GM21360 (cell line): ENCODE measurements at regions not wholly inside any gene's neighbourhood (a gene's known extent, or its start where the extent isn't known, plus 50 kb on each side); places are given as distances from the start of the nearest gene placed in this dataset.
"Not testable (repeated sequence)": the region's sequence is repeated elsewhere in the genome, so short reads cannot be mapped to it uniquely, and the experiment has no call there.

Experiments used
- ATAC-seq: cut with Tn5 transposase; IDR thresholded peaks from one replicate; pipeline ENCODE4 v1.9.1; 2021; ENCODE audit warnings: mild to moderate bottlenecking, moderate library complexity; ENCODE audit not compliant: unreplicated experiment

- no peak for ATAC-seq
These were observed 788.9 kb upstream of the CA10 start for GRCh38 chr17:52947418-52947817.

GRCh38 chr17:52938623-52939230 lies 780.2 kb upstream of the CA10 start:
- no peak for ATAC-seq

GRCh38 chr17:52930581-52930980 lies 772.1 kb upstream of the CA10 start:
- ATAC-seq: no peak

- ATAC-seq: no peak
These were observed 771.6 kb upstream of the CA10 start for GRCh38 chr17:52930145-52930544.

- no peak for ATAC-seq
These were observed 765.1 kb upstream of the CA10 start for GRCh38 chr17:52923658-52924057.

- no peak for ATAC-seq
These were observed 740.7 kb upstream of the CA10 start for GRCh38 chr17:52899235-52899634.

GRCh38 chr17:52895272-52895671 lies 736.8 kb upstream of the CA10 start:
- no peak for ATAC-seq

- no peak for ATAC-seq
These were observed 733.8 kb upstream of the CA10 start for GRCh38 chr17:52892334-52892733.

- ATAC-seq: no peak
These were observed 727.4 kb upstream of the CA10 start for GRCh38 chr17:52885882-52886281.

GRCh38 chr17:52883907-52884491 lies 725.5 kb upstream of the CA10 start:
- ATAC-seq: not testable (repeated sequence)

- ATAC-seq: not testable (repeated sequence)
These were observed 688.3 kb upstream of the CA10 start for GRCh38 chr17:52846767-52847166.

- no peak for ATAC-seq
These were observed 683.5 kb upstream of the CA10 start for GRCh38 chr17:52841971-52842370.

GRCh38 chr17:52837492-52837891 lies 679.0 kb upstream of the CA10 start:
- no peak for ATAC-seq

GRCh38 chr17:52831536-52831935 lies 673.0 kb upstream of the CA10 start:
- no peak for ATAC-seq

GRCh38 chr17:52828621-52829020 lies 670.1 kb upstream of the CA10 start:
- no peak for ATAC-seq

GRCh38 chr17:52827526-52827925 lies 669.0 kb upstream of the CA10 start:
- no peak for ATAC-seq

GRCh38 chr17:52824542-52824941 lies 666.0 kb upstream of the CA10 start:
- ATAC-seq: no peak

- no peak for ATAC-seq
These were observed 664.6 kb upstream of the CA10 start for GRCh38 chr17:52823155-52823554.

GRCh38 chr17:52790359-52790955 lies 631.9 kb upstream of the CA10 start:
- no peak for ATAC-seq

GRCh38 chr17:52789829-52790228 lies 631.3 kb upstream of the CA10 start:
- no peak for ATAC-seq

- ATAC-seq: no peak
These were observed 617.7 kb upstream of the CA10 start for GRCh38 chr17:52776234-52776633.

GRCh38 chr17:52762794-52763167 lies 604.3 kb upstream of the CA10 start:
- ATAC-seq: no peak
